Endothelial cell of umbilical vein (primary cell): ENCODE measurements at regions not wholly inside any gene's neighbourhood (a gene's known extent, or its start where the extent isn't known, plus 50 kb on each side); places are given as distances from the start of the nearest gene placed in this dataset.

ENCODE experiments used
- BruUV-seq: library from RNA; stranded (reverse); fragments of 400-500 nt; replicated peaks from 2 replicates; lab custom pipeline; 2021; lab: Mats Ljungman, UMichigan
- CTCF ChIA-PET: fragments of 300-600, 350-600 bp; sonication (Branson Sonifier 250); formaldehyde crosslinking; loops from one replicate; lab custom pipeline; 2021; ENCODE audit warnings: antibody characterized with exemption, inconsistent platforms; lab: Charles Lee
- POLR2A ChIA-PET: fragments of 300-600, 350-600 bp; sonication (Branson Sonifier 250); formaldehyde crosslinking; loops from one replicate; lab custom pipeline; 2021; ENCODE audit warnings: antibody characterized with exemption, inconsistent platforms; lab: Charles Lee
- DNase-seq: peaks from one replicate; pipeline ENCODE4 v3.0.0-alpha.2; 2011; ENCODE audit warnings: low read depth, low spot score
- FAIRE-seq: peaks from 2 replicates; lab custom pipeline; 2011; peaks lifted over from hg19 to GRCh38; lab: Jason Lieb, UNC
- H2AFZ ChIP-seq: 2 replicates; pipeline ENCODE4 v1.6.0; 2012; ENCODE audit warnings: low read depth, low read length, control low read depth, inconsistent platforms
- H3K27ac ChIP-seq: 2 replicates; pipeline ENCODE4 v1.5.1; 2011; ENCODE audit warnings: low read depth, mild to moderate bottlenecking, control low read depth, low read length, moderate library complexity; ENCODE audit not compliant: insufficient read depth
- H3K27me3 ChIP-seq, 2 experiments: 2 replicates each; pipeline versions ENCODE4 v1.6.0 to v1.6.1; 2011; ENCODE audit warnings: low read length in 2 of 2, mixed read lengths in 1 of 2; ENCODE audit not compliant: control insufficient read depth in 2 of 2, insufficient read depth in 2 of 2
- H3K36me3 ChIP-seq, 2 experiments: 2 replicates in 1 of 2; 3 replicates in 1 of 2; pipeline ENCODE4 v1.5.1; 2011; ENCODE audit warnings: low read length in 2 of 2, mild to moderate bottlenecking in 1 of 2, moderate library complexity in 1 of 2; ENCODE audit not compliant: control insufficient read depth in 2 of 2, insufficient read depth in 2 of 2; ENCODE audit errors: extremely low read depth in 1 of 2
- H3K4me1 ChIP-seq: 3 replicates; pipeline ENCODE4 v1.5.1; 2011; ENCODE audit warnings: mild to moderate bottlenecking, low read length; ENCODE audit not compliant: control insufficient read depth, insufficient read depth; ENCODE audit errors: extremely low read depth
- H3K4me2 ChIP-seq: 2 replicates; pipeline ENCODE4 v1.6.1; 2011; ENCODE audit warnings: low read length, control low read depth, mixed read lengths; ENCODE audit not compliant: insufficient read depth
- H3K4me3 ChIP-seq, 3 experiments: fragments of 200-600 bp in 1 of 3; sonication (generic), shearing (Covaris generic) in 1 of 3; replicated peaks in 1 of 3; 2 replicates each; pipeline ENCODE4 v1.5.1; 2011 to 2016; ENCODE audit warnings: control low read depth in 3 of 3, low read length in 3 of 3, mild to moderate bottlenecking in 2 of 3, inconsistent platforms in 1 of 3, low read depth in 1 of 3, moderate library complexity in 1 of 3; ENCODE audit not compliant: insufficient read depth in 1 of 3
- H3K79me2 ChIP-seq: 2 replicates; pipeline ENCODE4 v1.6.0; 2012; ENCODE audit warnings: low read length, inconsistent platforms; ENCODE audit not compliant: control insufficient read depth, insufficient read depth
- H3K9ac ChIP-seq: replicated peaks from 2 replicates; pipeline ENCODE3; 2011; ENCODE audit warnings: low read length, control low read depth; ENCODE audit not compliant: insufficient read depth; ENCODE audit errors: extremely low read depth
- H3K9me1 ChIP-seq: replicated peaks from 3 replicates; pipeline ENCODE4 v1.6.0; 2011; ENCODE audit warnings: mild to moderate bottlenecking, low read length; ENCODE audit not compliant: control insufficient read depth, insufficient read depth; ENCODE audit errors: extremely low read depth
- H3K9me3 ChIP-seq: replicated peaks from 2 replicates; pipeline ENCODE4 v1.5.1; 2012; ENCODE audit warnings: low read length, inconsistent platforms; ENCODE audit not compliant: control insufficient read depth, insufficient read depth
- H4K20me1 ChIP-seq: replicated peaks from 2 replicates; pipeline ENCODE3; 2011; ENCODE audit warnings: mild to moderate bottlenecking, low read length; ENCODE audit not compliant: control insufficient read depth, insufficient read depth; ENCODE audit errors: extremely low read depth
- EZH2 ChIP-seq: IDR thresholded peaks from 2 replicates; pipeline ENCODE4 v1.6.1; 2012; ENCODE audit warnings: borderline replicate concordance, low read depth, mild to moderate bottlenecking, moderate library complexity, low read length, inconsistent platforms; ENCODE audit not compliant: severe bottlenecking
- FOS ChIP-seq: IDR thresholded peaks from 2 replicates; pipeline ENCODE4 v1.6.1; 2011; ENCODE audit warnings: mild to moderate bottlenecking, low read length, moderate library complexity, borderline replicate concordance; ENCODE audit not compliant: insufficient read depth
- GATA2 ChIP-seq: IDR thresholded peaks from 2 replicates; pipeline ENCODE4 v1.7.0; 2011; ENCODE audit warnings: low read depth, mild to moderate bottlenecking, moderate library complexity, mixed read lengths, low read length; ENCODE audit not compliant: insufficient read length, insufficient read depth
- JUN ChIP-seq: IDR thresholded peaks from 2 replicates; pipeline ENCODE4 v1.6.1; 2011; ENCODE audit warnings: borderline replicate concordance, low read depth; ENCODE audit not compliant: insufficient read length, insufficient read depth
- MYC ChIP-seq: IDR thresholded peaks from one replicate; pipeline ENCODE4 v1.6.1; 2011; ENCODE audit warnings: mild to moderate bottlenecking, low read depth, low read length
- POLR2A ChIP-seq: IDR thresholded peaks from 2 replicates; pipeline ENCODE4 v1.6.1; 2012; ENCODE audit warnings: low read depth, mild to moderate bottlenecking, control low read depth, low read length
- POLR2AphosphoS5 ChIP-seq: IDR thresholded peaks from 2 replicates; pipeline ENCODE4 v1.6.1; 2012; ENCODE audit warnings: low read depth, mild to moderate bottlenecking, control low read depth, low read length, moderate library complexity; ENCODE audit not compliant: insufficient read depth
- dilution Hi-C: fragments of 300-500 bp; cut with MboI; formaldehyde crosslinking; loops from one replicate; pipeline ENCODE4 v1.15.0; 2019; ENCODE audit warnings: low sequenced_read_pairs; ENCODE audit not compliant: extremely low pct_ligation_motif_present
- intact Hi-C: fragments of 100-400 bp; cut with micrococcal nuclease; formaldehyde crosslinking; loops from one replicate; pipeline ENCODE4 v1.10.0; 2022
- TF ChIP-seq, protein P1 (sequence below), 2 donors: IDR thresholded peaks; 1 replicate in 1 of 2; 2 replicates in 1 of 2; pipeline ENCODE4 v1.5.1; 2011; ENCODE audit warnings: low read length in 2 of 2, mild to moderate bottlenecking in 2 of 2, moderate library complexity in 2 of 2, control low read depth in 1 of 2, inconsistent platforms in 1 of 2, low read depth in 1 of 2; ENCODE audit not compliant: insufficient read depth in 1 of 2; ENCODE audit errors: extremely low read depth in 1 of 2
- TF ChIP-seq, protein P2 (sequence below): IDR thresholded peaks from 2 replicates; pipeline ENCODE4 v1.6.1; 2011; ENCODE audit not compliant: insufficient read depth, insufficient read length

DNA sequence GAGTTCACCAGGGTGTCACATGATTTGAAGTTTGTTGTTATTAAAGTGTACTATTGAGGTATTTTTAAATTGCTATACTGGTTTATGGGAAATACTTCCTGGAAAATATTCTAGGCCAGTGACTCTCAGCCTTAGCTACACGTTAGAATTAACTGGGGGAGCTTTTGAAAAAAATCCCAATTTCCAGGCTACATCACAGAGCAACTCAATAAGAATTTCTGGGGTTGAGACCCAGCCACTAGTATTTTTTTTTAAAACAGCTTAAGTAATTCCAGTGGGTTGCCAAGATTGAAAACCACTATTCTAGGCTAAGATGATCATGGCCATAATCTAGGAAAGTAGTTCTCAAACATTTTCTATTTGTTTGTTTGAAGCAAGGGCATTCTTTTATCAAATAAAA, 142.9 kb upstream of the GRIA1 start:
- H3K9me3 ChIP-seq: no peaks in the 10 kb centered on the region
- H3K36me3 ChIP-seq: no peaks in the 10 kb centered on the region
- H3K4me2 ChIP-seq: no peak overlapping the region
- intact Hi-C loops (no loop called here), dilution Hi-C loops (no loop called here)
- H4K20me1 ChIP-seq: no peaks in the 10 kb centered on the region
- H3K27me3 ChIP-seq: no peaks in the 10 kb centered on the region
- H2AFZ ChIP-seq: no peak overlapping the region
- no peak for DNase-seq
- no peak overlapping the region for H3K9ac ChIP-seq
- H3K79me2 ChIP-seq: no peaks in the 10 kb centered on the region
- no peaks in the 10 kb centered on the region for H3K9me1 ChIP-seq
- FAIRE-seq: no peak
- H3K4me1 ChIP-seq: no peaks in the 10 kb centered on the region
- no peak for TF ChIP-seq POLR2AphosphoS5
- no peak for TF ChIP-seq POLR2A
- no peak for TF ChIP-seq GATA2
- no peak for TF ChIP-seq EZH2
- TF ChIP-seq, protein P1, sequence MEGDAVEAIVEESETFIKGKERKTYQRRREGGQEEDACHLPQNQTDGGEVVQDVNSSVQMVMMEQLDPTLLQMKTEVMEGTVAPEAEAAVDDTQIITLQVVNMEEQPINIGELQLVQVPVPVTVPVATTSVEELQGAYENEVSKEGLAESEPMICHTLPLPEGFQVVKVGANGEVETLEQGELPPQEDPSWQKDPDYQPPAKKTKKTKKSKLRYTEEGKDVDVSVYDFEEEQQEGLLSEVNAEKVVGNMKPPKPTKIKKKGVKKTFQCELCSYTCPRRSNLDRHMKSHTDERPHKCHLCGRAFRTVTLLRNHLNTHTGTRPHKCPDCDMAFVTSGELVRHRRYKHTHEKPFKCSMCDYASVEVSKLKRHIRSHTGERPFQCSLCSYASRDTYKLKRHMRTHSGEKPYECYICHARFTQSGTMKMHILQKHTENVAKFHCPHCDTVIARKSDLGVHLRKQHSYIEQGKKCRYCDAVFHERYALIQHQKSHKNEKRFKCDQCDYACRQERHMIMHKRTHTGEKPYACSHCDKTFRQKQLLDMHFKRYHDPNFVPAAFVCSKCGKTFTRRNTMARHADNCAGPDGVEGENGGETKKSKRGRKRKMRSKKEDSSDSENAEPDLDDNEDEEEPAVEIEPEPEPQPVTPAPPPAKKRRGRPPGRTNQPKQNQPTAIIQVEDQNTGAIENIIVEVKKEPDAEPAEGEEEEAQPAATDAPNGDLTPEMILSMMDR (IDR thresholded peaks at IDR 0.05; ENCODE audit: extremely low read depth in 1 of 2, insufficient read depth in 1 of 2, low read depth in 1 of 2, low read length in 2 of 2): no peak
- CTCF ChIA-PET: no interaction called here
- no peak overlapping the region for H3K27ac ChIP-seq
- BruUV-seq: no TSS peak
- POLR2A ChIA-PET: no interaction called here
- H3K4me3 ChIP-seq: no peak overlapping the region

DNA sequence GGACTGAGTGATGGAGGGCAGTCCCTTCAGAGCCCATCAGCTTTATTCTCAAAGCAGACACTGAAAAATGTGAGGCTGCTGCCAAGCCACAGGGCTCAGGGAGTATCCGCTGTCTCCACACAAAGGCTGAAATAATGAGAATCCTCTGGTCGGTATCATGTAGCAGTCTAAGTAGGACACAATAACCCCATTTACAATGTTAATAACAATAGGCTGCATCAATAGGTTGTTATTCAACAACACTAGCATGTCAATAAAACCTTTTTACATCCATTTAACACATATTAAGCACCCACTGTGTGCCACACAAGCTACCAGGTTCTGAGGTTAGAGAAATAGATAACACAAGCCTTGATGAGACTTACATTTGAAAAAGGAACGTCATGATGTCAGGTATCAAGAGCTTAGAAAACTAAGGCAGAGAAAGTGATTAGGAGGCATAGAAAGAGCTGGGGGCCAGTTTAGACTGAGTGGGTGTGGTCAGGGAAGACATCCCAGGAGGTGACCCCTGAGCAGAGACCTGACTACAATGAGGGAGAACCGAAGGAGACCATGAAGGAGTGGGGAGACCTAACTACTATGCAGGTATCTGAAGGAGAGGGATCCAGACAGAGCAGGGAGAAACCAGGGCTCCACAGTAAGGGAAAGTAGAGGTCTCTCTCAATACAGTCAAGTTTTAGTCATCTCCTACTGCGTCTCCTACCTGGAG, 140.1 kb upstream of the GRIA1 start:
- CTCF ChIA-PET: no interaction called here

More for the DNA sequence above, 140.1 kb upstream of the GRIA1 start:
- Histone ChIP-seq H3K36me3 (no peaks in the 10 kb centered on the region), H2AFZ (no peak overlapping the region), H3K4me2 (no peak overlapping the region), H3K27ac (no peak overlapping the region), H3K9me1 (no peaks in the 10 kb centered on the region), H4K20me1 (no peaks in the 10 kb centered on the region), H3K9ac (no peak overlapping the region), H3K9me3 (no peaks in the 10 kb centered on the region), H3K4me3 (no peak overlapping the region), H3K27me3 (no peaks in the 10 kb centered on the region), H3K79me2 (no peaks in the 10 kb centered on the region), H3K4me1 (no peaks in the 10 kb centered on the region)
- POLR2A ChIA-PET: no interaction called here
- intact Hi-C loops: no loop called here
- dilution Hi-C loops: no loop called here
- BruUV-seq: no TSS peak
- FAIRE-seq (no peak), DNase-seq (no peak)
- TF ChIP-seq EZH2 (no peak), JUN (no peak), FOS (no peak), MYC (no peak), POLR2A (no peak), POLR2AphosphoS5 (no peak), GATA2 (no peak)
- TF ChIP-seq, protein P1 (IDR thresholded peaks at IDR 0.05; ENCODE audit: extremely low read depth in 1 of 2, insufficient read depth in 1 of 2, low read depth in 1 of 2, low read length in 2 of 2): no peak
- TF ChIP-seq, protein P2, sequence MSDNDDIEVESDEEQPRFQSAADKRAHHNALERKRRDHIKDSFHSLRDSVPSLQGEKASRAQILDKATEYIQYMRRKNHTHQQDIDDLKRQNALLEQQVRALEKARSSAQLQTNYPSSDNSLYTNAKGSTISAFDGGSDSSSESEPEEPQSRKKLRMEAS: no peak
